ENCODE measurements at regions not wholly inside any gene's neighbourhood (a gene's known extent, or its start where the extent isn't known, plus 50 kb on each side); places are given as distances from the start of the nearest gene placed in this dataset.

DNA sequence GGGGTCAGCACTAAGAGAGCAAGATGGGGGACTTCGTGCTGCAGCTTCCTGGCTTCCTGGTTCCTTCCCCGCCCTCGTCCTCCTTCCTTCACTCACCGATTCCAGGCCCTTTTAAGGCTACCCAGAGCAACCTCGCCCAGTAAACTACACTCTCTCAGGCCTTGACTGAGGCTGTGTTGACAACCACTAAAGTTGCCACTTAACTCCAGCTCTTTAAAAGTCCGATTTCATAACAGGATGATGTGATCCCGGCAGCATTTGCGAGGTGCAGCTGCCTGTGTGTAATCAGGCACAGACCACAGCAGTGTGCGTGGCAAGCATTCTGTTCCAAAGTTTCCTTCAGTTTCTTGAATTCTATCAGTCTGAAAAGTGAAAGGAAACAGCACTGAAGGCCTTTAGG, 110.6 kb downstream of the RAB11FIP2 start:
- TF ChIP-seq EZH2 (IDR thresholded peaks at IDR 0.05; ENCODE audit: borderline replicate concordance, low read depth, low read length, severe bottlenecking) (no peak), POLR2A (IDR thresholded peaks at IDR 0.05; ENCODE audit: low read depth, low read length) (no peak), CTCF (IDR thresholded peaks at IDR 0.05; ENCODE audit: extremely low read depth in 1 of 2, insufficient read depth in 1 of 2, low read depth in 1 of 2, low read length in 2 of 2) (no peak), MAX (IDR thresholded peaks at IDR 0.05; ENCODE audit: insufficient read depth, insufficient read length) (no peak), FOS (IDR thresholded peaks at IDR 0.05; ENCODE audit: borderline replicate concordance, insufficient read depth, low read length) (no peak), POLR2AphosphoS5 (IDR thresholded peaks at IDR 0.05; ENCODE audit: insufficient read depth, low read depth, low read length) (no peak), MYC (IDR thresholded peaks at IDR 0.05; ENCODE audit: low read depth, low read length) (no peak)

All from endothelial cell of umbilical vein (primary cell).